HG02623 (cell line): ENCODE measurements at regions not wholly inside any gene's neighbourhood (a gene's known extent, or its start where the extent isn't known, plus 50 kb on each side); places are given as distances from the start of the nearest gene placed in this dataset.
A peak's percentile ranks its signal among the peaks of the same experiment; 100 is the strongest.

ENCODE experiments used
- ATAC-seq: cut with Tn5 transposase; IDR thresholded peaks from one replicate; pipeline ENCODE4 v1.9.1; 2021; ENCODE audit warnings: moderate library complexity; ENCODE audit not compliant: unreplicated experiment

DNA sequence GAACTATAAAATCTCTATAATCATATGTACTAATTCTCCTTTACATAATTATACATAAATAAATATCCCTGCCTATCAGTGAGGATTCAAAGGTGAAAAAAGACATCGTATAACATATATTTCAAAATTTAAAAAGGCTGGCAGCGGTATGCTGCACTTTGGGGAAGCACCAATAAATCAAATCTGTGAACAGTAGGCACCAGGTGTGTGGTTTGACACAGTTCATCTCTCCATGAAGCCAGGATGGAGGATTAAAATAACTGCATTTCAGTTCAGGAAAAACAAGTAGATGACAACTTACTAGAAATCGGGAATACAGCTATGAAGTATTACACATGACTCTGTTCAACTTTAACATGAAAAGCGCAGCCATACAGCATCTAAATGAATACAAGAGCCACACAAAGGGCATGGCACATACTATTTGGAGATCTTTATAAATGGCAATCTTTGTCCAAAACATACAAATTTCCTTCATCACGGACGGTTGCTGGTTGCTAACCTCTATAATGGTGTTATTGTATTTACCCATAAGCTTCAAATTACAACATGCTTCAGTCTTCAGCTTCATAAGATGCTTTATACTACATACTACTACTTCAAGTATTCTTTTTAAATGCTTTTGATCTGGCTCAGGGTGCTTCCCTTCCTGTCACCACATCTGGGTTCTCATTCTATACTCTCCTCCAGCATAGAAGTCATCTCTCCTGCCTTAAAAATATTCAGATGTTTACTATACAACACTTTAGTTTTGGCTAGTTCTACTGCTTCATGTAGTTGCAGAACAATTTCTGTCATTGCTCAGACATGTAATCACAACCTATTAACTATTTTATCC is 128.7 kb downstream of the KLF12 start:
- ATAC-seq: no peak

DNA sequence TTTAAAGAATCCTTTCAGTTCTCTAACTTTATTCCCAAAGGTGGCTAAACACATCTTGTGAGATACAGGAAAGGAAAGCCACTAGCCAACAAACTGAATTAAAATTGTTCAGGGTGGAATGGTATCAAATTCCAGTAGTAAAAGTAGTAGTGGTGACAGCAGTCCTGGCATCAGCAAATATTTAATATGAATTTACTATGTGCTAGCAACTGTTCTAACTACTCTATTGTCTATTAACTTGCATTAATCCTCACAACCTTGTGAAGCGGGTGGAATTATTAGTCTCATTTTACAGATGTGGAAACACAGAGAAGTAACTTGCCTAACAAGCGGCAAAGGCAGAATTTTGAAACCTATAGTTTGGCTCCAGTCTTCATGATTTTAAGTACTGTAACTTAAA is 130.1 kb downstream of the KLF12 start:
- no peak for ATAC-seq

DNA sequence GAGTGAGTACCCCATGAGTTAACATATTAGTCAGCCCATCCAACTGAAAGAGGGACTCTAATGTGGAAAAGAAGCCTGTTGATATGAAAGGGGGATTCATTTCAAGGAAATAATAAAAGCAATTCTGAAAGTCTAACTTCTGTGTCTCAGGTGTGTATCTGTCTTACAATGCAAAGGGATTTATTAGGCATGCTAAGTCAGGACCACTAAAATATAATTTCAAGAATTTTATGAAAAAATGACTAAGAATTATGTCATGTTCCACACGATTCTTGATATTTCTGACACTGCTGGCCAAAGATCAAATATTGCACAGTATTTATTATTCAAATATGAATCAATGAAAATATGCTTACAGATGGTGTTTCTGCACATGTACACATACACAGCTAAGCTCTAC is 130.8 kb downstream of the KLF12 start:
- no peak for ATAC-seq

GRCh38 chr13:74000876-74001275 is 133.3 kb downstream of the KLF12 start:
- ATAC-seq: no peak

- ATAC-seq: peak; percentile 66
Observed at GRCh38 chr13:73998631-73999030, 135.6 kb downstream of the KLF12 start.

- no peak for ATAC-seq
Observed at GRCh38 chr13:73997964-73998363, 136.2 kb downstream of the KLF12 start.

DNA sequence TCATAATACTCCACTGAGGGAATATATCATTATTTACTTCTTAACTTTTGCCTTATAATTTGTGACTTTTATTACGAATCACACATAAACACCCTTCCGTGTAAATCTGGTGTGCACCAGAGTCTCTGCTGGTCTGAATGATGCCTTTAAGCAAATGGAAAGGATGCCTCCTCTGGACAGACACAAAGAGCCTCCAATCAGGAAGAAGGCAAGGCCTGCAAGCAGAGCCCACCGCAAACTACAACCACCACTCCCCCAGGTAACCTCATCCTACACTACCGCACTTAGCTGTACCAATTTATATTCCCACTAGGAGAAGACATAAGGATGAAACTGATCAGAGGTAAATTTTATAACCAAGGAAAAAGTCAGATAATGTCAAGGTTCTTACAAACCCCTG is 137.6 kb downstream of the KLF12 start:
- no peak for ATAC-seq

DNA sequence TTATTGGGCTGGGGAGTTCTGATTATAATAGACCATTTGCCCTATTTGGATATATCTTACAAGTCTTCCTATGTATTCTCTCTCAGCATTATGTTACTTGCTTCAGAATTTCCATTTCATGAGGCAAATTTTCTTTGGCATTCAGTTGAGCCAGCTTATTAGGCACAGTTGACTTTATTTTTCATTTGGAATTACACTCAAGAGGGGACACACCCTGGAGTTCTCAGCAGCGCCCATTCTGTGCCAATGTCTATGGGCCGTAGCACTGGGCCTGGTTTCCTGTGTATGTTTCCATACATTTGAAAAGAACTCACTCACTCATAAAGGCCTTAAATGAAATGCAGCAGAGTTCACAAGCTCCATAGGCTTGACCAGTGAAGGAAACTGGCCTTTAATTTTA is 138.5 kb downstream of the KLF12 start:
- ATAC-seq: no peak

GRCh38 chr13:73993661-73994060 is 140.5 kb downstream of the KLF12 start:
- no peak for ATAC-seq

DNA sequence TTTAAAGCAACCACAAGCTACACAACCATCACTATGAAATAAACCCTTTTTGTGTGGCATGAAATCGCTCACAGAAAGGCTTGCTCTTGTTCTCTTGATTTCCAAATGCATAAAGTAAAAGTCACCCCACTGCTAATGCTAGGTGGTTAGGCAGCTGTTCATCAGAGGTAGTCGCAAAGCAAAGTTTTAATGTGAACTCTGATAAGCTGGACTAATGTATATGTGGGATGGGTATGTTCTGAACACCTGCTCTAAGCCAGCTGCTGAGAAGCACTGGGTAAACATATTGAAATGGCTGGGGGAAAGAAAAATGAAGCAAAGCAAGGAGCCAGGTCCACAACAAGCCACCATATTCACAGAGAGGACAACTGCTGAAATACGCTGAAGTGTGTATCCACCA is 142.3 kb downstream of the KLF12 start:
- ATAC-seq: no peak

GRCh38 chr13:73991384-73991783 is 142.8 kb downstream of the KLF12 start:
- ATAC-seq: no peak

DNA sequence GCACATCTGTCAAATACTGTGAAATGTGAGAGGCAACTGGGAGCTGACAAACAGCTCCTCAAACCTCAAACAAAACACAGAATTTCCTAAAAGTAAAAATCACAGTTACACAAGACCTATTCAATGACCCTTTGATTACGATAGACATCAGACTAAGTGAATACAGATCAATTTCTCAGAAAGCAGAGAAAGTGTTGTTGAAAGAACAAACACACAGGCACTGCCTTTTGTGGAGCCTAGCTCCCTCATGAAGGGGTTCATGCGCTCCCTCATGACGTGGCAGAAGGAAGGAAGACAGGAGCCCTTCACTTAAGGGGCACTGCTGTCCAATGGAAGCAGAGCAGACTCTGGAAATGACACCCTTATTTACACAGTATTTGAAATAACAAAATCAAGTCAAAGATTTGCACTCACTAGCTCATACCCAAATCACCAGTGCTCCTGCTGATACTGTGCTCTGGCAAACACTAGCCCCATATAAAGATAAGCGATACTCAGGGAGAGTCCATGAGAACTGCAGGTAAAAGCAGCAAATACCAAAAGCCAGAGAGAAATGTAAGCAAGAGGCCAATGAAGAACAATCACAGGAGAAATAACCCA is 144.9 kb downstream of the KLF12 start:
- ATAC-seq: no peak

DNA sequence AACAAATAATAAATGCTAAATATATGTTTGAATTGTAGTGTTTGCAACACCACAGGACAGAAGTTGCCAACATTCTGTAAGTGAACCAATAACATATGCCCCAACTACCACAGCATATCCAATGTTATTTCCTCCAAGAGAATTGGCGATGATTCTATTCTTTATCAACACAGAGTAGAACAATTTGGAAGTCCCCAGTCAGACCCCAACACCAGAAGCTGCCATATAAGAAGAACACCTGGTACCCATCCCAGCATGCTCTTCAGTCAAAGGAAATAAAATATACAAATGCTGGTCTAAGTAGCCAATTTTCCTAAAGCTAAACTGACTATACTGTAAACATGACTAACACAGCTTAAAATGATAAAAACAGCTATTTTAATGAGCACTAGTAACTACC is 145.7 kb downstream of the KLF12 start:
- no peak for ATAC-seq

DNA sequence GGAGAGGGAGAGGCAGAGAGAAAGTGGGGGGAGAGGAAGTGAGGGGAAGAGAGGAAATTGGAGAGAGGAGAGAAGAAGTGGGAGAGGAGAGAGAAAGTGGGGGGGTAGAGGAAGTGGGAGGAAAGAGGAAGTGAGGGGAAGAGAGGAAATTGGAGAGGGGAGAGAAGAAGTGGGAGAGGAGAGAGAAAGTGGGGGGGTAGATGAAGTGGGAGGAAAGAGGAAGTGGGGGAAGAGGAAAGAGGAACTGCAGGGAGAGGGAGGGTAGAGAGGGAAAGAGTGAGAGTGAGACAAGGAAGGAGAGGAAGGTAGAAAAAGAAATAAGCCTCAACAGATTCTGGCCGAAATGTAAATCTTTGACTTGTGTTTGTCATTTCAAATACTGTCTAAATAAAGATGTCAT is 146.6 kb downstream of the KLF12 start:
- no peak for ATAC-seq

DNA sequence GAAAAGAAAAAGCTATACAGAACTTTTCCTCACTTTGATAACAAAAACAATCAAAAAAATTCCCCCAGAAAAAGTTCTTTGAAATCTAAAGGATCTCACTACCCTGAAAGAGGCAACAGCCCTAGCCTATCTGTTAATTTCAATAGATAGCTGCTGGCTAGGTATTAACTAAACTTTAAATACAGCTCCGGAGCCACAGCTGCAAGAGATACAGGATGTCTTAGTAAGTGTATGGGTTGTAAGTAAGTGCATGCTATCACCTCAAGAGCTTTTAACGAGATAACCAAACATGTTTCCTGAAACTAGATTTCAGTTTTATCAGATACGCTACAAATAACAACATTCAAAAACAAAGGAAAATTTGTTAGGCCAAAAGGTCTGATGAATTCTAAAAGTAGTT is 148.4 kb downstream of the KLF12 start:
- ATAC-seq: no peak

DNA sequence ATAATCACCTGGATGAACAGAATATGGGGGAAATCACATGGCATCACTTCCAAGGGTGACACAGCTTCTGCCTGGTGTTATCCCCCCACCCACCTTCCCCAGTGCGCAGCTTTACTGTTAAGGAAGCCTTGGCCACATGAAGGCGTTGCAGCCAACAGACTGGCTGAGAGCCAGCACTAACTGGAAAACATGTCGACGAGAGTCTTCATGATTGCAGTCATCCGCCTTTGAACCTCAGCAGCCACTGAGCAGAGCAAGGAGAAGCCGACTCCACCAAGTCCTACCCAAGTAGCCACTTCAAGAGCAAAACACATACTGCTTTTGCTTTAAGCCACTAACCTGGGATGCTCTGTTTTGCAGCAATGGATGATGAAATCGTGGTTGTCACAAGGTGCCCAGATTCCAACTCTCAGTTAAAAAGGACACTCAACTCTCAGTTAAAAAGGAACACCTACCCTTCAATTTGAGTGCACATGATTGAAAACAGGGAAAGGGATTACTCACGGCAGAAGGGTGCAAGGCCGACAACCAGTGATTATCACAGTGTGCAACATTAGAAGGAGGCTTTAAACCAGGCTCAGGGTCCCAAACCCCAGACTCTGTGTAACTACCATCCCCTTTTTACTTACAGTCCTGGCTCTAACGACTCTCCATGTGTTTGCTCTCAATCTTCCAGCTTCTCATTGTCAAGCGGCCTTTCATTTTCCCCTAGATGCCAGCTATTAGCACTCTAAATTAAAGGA is 149.1 kb downstream of the KLF12 start:
- ATAC-seq: no peak

DNA sequence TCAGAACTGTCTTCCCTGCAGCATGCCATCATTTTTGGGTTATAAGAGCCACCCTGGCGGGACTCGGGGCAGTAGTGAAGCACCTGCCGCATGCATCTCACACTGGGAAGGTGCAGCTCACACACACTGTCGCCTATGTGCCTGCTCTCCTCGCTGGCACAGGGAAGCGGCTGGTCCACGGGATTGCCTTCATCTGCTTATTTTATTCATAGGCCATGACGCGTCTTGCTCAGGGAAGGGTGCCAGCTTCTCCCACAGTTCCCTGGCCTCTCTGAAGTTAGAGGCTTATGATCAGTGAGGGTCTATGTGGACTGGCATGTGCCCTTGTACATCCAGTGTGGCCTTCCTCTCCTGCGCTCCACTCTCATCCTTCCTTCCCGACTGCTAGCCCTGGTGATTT is 150.0 kb downstream of the KLF12 start:
- ATAC-seq: no peak

GRCh38 chr13:73983109-73983508 is 151.1 kb downstream of the KLF12 start:
- no peak for ATAC-seq

DNA sequence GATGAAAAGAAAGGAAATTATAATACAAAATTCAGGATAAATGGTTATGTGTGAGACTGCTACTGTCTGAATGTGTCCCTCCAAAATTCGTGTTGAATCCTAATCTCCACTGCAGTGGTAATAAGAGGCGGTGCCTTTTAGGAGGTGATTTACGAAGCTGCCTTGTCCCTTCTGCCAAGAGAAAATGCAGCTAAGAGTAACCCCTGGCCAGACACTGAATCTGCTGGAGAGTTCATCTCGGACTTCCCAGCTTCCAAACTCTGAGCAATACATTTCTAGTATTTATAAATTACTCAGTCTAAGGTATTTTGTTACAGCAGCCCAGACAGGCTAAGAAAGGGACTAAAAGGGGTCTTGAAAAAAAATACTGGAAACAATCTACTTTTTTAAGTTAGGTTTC is 152.6 kb downstream of the KLF12 start:
- no peak for ATAC-seq

- ATAC-seq: no peak
Observed at GRCh38 chr13:73975767-73976166, 158.4 kb downstream of the KLF12 start.

GRCh38 chr13:73974051-73974450 is 160.2 kb downstream of the KLF12 start:
- ATAC-seq: no peak

GRCh38 chr13:73973156-73973555 is 161.0 kb downstream of the KLF12 start:
- ATAC-seq: no peak
